ENCODE measurements at regions not wholly inside any gene's neighbourhood (a gene's known extent, or its start where the extent isn't known, plus 50 kb on each side); places are given as distances from the start of the nearest gene placed in this dataset.

DNA sequence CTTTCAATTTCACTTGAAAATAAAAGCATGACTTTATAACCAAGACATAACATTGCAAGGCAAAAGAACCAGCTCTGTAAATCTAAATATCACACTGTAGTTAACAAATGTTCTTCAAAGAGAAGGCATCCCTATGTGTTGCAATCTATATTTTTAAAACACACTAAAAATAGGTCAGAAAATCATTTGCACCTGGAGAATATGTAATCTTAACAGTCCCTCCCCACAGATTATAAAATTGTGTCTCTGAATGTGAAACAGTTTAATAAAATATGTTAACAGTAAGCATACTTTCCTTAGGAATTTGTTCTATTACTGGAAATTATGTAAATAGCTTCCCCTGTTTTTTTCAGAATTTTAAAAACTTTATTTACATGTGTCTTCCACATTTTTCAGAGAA, 351.9 kb downstream of the COL12A1 start:
- TF ChIP-seq, protein P1, sequence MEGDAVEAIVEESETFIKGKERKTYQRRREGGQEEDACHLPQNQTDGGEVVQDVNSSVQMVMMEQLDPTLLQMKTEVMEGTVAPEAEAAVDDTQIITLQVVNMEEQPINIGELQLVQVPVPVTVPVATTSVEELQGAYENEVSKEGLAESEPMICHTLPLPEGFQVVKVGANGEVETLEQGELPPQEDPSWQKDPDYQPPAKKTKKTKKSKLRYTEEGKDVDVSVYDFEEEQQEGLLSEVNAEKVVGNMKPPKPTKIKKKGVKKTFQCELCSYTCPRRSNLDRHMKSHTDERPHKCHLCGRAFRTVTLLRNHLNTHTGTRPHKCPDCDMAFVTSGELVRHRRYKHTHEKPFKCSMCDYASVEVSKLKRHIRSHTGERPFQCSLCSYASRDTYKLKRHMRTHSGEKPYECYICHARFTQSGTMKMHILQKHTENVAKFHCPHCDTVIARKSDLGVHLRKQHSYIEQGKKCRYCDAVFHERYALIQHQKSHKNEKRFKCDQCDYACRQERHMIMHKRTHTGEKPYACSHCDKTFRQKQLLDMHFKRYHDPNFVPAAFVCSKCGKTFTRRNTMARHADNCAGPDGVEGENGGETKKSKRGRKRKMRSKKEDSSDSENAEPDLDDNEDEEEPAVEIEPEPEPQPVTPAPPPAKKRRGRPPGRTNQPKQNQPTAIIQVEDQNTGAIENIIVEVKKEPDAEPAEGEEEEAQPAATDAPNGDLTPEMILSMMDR (IDR thresholded peaks at IDR 0.05): no peak
- TF ChIP-seq POLR2A (IDR thresholded peaks at IDR 0.05): no peak

Measured in uterus (tissue), 2 donors.